Keratinocyte (primary cell): ENCODE measurements at regions not wholly inside any gene's neighbourhood (a gene's known extent, or its start where the extent isn't known, plus 50 kb on each side); places are given as distances from the start of the nearest gene placed in this dataset.

ENCODE experiments used
- DNase-seq: peaks from one replicate; pipeline ENCODE4 v3.0.0-alpha.2; 2011; ENCODE audit warnings: low read depth, missing footprints, low spot score
- FAIRE-seq: peaks from 2 replicates; lab custom pipeline; 2011; peaks lifted over from hg19 to GRCh38; lab: Jason Lieb, UNC
- H2AFZ ChIP-seq: 2 replicates; pipeline ENCODE4 v1.6.0; 2012; ENCODE audit warnings: low read length, control low read depth, inconsistent platforms; ENCODE audit not compliant: control insufficient read depth
- H3K27ac ChIP-seq: 2 replicates; pipeline ENCODE4 v1.5.1; 2011; ENCODE audit warnings: low read length; ENCODE audit not compliant: control insufficient read depth, insufficient read depth
- H3K27me3 ChIP-seq: 3 replicates; pipeline ENCODE4 v1.6.0; 2011; ENCODE audit warnings: low read length; ENCODE audit not compliant: control insufficient read depth, insufficient read depth; ENCODE audit errors: extremely low read depth
- H3K36me3 ChIP-seq, 2 experiments: 2 replicates in 1 of 2; 3 replicates in 1 of 2; pipeline ENCODE4 v1.5.1; 2011; ENCODE audit warnings: low read length in 2 of 2, mild to moderate bottlenecking in 1 of 2; ENCODE audit not compliant: control insufficient read depth in 2 of 2, insufficient read depth in 2 of 2; ENCODE audit errors: extremely low read depth in 1 of 2
- H3K4me1 ChIP-seq: 3 replicates; pipeline ENCODE4 v1.5.1; 2011; ENCODE audit warnings: low read length; ENCODE audit not compliant: control insufficient read depth, insufficient read depth; ENCODE audit errors: extremely low read depth
- H3K4me2 ChIP-seq: 3 replicates; pipeline ENCODE4 v1.6.0; 2011; ENCODE audit warnings: low read depth, low read length; ENCODE audit not compliant: control insufficient read depth, insufficient read depth; ENCODE audit errors: extremely low read depth
- H3K4me3 ChIP-seq, 3 experiments: fragments of 200-600 bp in 1 of 3; sonication (generic) in 1 of 3; 2 replicates in 2 of 3; 3 replicates in 1 of 3; pipeline ENCODE4 v1.5.1; 2011 to 2016; ENCODE audit warnings: low read length in 3 of 3, mild to moderate bottlenecking in 3 of 3, control low read depth in 2 of 3, inconsistent platforms in 1 of 3, low read depth in 1 of 3, mixed read lengths in 1 of 3, mixed run types in 1 of 3, moderate library complexity in 1 of 3; ENCODE audit not compliant: control insufficient read depth in 2 of 3, insufficient read depth in 2 of 3; ENCODE audit errors: extremely low read depth in 1 of 3
- H3K79me2 ChIP-seq: 2 replicates; pipeline ENCODE4 v1.6.0; 2012; ENCODE audit warnings: low read length; ENCODE audit not compliant: control insufficient read depth, insufficient read depth
- H3K9ac ChIP-seq: 3 replicates; pipeline ENCODE4 v1.6.0; 2011; ENCODE audit warnings: low read length; ENCODE audit not compliant: control insufficient read depth, insufficient read depth; ENCODE audit errors: extremely low read depth
- H3K9me1 ChIP-seq: 3 replicates; pipeline ENCODE4 v1.6.0; 2011; ENCODE audit warnings: low read length; ENCODE audit not compliant: control insufficient read depth, insufficient read depth; ENCODE audit errors: extremely low read depth
- H3K9me3 ChIP-seq: 2 replicates; pipeline ENCODE4 v1.5.1; 2012; ENCODE audit warnings: low read depth, low read length; ENCODE audit not compliant: control insufficient read depth
- H4K20me1 ChIP-seq: 3 replicates; pipeline ENCODE4 v1.6.0; 2011; ENCODE audit warnings: low read length; ENCODE audit not compliant: control insufficient read depth, insufficient read depth; ENCODE audit errors: extremely low read depth
- CTCF ChIP-seq, 3 experiments: IDR thresholded peaks in 1 of 3; conservative IDR thresholded peaks in 1 of 3; optimal IDR thresholded peaks in 1 of 3; 2 replicates in 2 of 3; 3 replicates in 1 of 3; pipeline versions ENCODE3 to v1.5.1; 2011; ENCODE audit warnings: low read length in 3 of 3, mild to moderate bottlenecking in 3 of 3, moderate library complexity in 2 of 3, control low read depth in 1 of 3, inconsistent platforms in 1 of 3; ENCODE audit not compliant: insufficient read depth in 2 of 3; ENCODE audit errors: extremely low read depth in 1 of 3
- EZH2 ChIP-seq: IDR thresholded peaks from one replicate; pipeline ENCODE4 v1.6.1; 2012; ENCODE audit warnings: inconsistent platforms, mild to moderate bottlenecking, low read length, moderate library complexity
- dilution Hi-C: fragments of 300-500 bp; cut with MboI; formaldehyde crosslinking; loops from one replicate; pipeline ENCODE4 v1.7.0; 2020; ENCODE audit warnings: low sequenced_read_pairs; ENCODE audit not compliant: extremely low pct_ligation_motif_present

GRCh38 chr3:99016452-99016851 is 115.0 kb upstream of the DCBLD2 start:
- Histone ChIP-seq H3K9me1 (no peaks in the 10 kb centered on the region), H3K36me3 (no peaks in the 10 kb centered on the region), H3K9me3 (no peaks in the 10 kb centered on the region), H4K20me1 (no peaks in the 10 kb centered on the region), H3K79me2 (no peaks in the 10 kb centered on the region), H3K4me3 (no peak overlapping the region), H3K4me1 (no peaks in the 10 kb centered on the region), H3K27me3 (no peaks in the 10 kb centered on the region), H3K4me2 (no peak overlapping the region), H3K9ac (no peak overlapping the region), H2AFZ (no peak overlapping the region), H3K27ac (no peak overlapping the region)
- no peak for TF ChIP-seq CTCF (optimal IDR thresholded peaks at IDR 0.05 in 1 of 3, IDR thresholded peaks at IDR 0.05 in 1 of 3, conservative IDR thresholded peaks at IDR 0.05 in 1 of 3; ENCODE audit: extremely low read depth in 1 of 3, insufficient read depth in 2 of 3, low read length in 3 of 3)
- TF ChIP-seq EZH2: no peak
- FAIRE-seq (no peak), DNase-seq (no peak)
- dilution Hi-C loops: loop anchor here (25.0 kb wide), 2 partner anchors 171 to 746 kb away; no protein-coding TSS in a partner anchor

GRCh38 chr3:99013777-99014315 is 112.4 kb upstream of the DCBLD2 start:
- no peaks in the 10 kb centered on the region for H3K79me2 ChIP-seq
- no peaks in the 10 kb centered on the region for H3K36me3 ChIP-seq
- no peaks in the 10 kb centered on the region for H3K9me3 ChIP-seq
- DNase-seq (no peak), FAIRE-seq (no peak)
- no peaks in the 10 kb centered on the region for H3K27me3 ChIP-seq
- no peaks in the 10 kb centered on the region for H3K9me1 ChIP-seq
- H2AFZ ChIP-seq: no peak overlapping the region
- no peaks in the 10 kb centered on the region for H4K20me1 ChIP-seq
- no peak overlapping the region for H3K27ac ChIP-seq
- H3K4me1 ChIP-seq: no peaks in the 10 kb centered on the region
- no peak overlapping the region for H3K4me3 ChIP-seq
- no peak overlapping the region for H3K4me2 ChIP-seq
- dilution Hi-C loops: loop anchor here (25.0 kb wide), 2 partner anchors 173 to 748 kb away; no protein-coding TSS in a partner anchor
- no peak overlapping the region for H3K9ac ChIP-seq
- TF ChIP-seq CTCF (optimal IDR thresholded peaks at IDR 0.05 in 1 of 3, IDR thresholded peaks at IDR 0.05 in 1 of 3, conservative IDR thresholded peaks at IDR 0.05 in 1 of 3; ENCODE audit: extremely low read depth in 1 of 3, insufficient read depth in 2 of 3, low read length in 3 of 3): no peak
- no peak for TF ChIP-seq EZH2
